Stimulated activated CD8-positive, alpha-beta memory T cell treated with anti-CD3 and anti-CD28 coated beads, Interleukin-4, amount 100 ng/mL, for 48 hours (primary cell): ENCODE measurements at regions not wholly inside any gene's neighbourhood (a gene's known extent, or its start where the extent isn't known, plus 50 kb on each side); places are given as distances from the start of the nearest gene placed in this dataset.
A peak's percentile ranks its signal among the peaks of the same experiment; 100 is the strongest.
"Not testable (repeated sequence)": the region's sequence is repeated elsewhere in the genome, so short reads cannot be mapped to it uniquely, and the experiment has no call there.

Experiments
- DNase-seq: peaks from one replicate; pipeline ENCODE4 v3.0.0-alpha.2; 2020

- no peak for DNase-seq
These were observed 98.1 kb downstream of the CCDC71L start for GRCh38 chr7:106562711-106563366.

DNA sequence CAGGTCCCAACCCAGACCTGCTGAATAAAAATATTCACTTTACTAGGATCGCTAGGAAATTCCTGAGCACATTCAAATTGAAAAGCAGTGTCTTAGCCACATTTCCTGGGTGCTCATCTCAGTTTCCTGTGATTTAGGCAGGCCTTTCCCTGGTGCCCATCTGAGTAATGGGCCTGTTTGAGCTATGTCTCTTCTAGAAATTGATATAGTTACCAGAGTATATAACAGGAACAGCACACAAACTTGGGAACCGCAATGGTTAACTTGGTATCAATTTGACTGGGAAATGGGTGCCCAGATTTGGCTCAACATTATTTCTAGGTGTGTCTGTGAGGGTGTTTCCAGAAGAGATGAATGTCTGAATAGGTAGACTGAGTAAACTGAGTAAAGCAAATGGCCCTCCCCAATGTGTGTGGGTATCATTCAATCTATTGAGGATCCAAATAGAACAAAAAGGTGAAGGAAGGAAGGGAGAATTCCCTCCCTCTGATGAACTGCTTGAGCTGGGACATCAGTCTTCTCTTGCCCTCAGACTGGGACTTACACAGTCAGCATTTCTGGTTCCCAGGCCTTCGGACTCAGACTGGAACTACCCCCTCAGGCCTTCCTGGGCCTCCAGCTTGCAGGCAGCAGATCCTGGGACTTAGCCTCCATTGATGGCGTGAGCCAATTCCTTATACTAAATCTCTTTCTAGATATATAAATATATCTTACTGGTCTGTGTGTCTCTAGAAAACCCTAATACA lies 99.1 kb downstream of the CCDC71L start:
- DNase-seq: no peak

DNA sequence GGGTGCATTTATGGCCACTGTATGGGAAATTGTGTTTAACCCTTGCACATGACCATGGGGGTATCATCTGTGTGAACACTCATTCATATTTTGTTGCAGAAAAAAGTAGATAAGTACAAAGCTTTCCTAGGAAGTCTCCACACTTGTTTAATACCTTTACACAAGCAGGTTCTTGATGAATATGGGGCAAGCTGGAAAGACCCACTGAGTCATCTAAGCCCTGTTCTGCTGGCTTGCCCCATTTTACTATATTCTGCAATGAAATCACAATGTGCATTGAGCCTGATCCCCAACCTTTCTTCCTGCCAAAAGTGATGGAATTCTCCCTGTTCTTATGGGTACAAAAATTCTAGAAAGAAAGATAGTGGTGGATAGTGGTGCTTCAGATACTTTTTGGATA lies 99.8 kb downstream of the CCDC71L start:
- no peak for DNase-seq

DNA sequence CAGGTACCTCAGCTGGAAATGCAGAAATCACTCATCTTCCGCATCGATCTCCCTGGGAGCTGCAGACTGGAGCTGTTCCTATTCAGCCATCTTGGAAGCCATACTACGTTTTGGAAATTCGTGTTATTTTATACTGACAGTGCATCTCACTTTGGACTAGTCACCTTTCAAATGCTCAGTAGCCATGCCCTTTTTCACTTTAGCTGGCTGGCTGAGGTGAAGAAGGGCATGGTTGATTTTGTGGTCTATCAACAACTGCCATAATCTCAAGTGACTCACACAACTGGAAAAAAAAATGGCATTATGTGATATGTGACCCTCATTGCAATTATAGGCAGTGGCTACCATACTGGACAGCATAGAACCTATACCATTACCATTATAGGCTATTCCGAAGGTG lies 100.5 kb downstream of the CCDC71L start:
- DNase-seq: no peak

- DNase-seq: not testable (repeated sequence)
These were observed 104.7 kb downstream of the CCDC71L start for GRCh38 chr7:106556244-106556643.

- DNase-seq: not testable (repeated sequence)
These were observed 106.3 kb downstream of the CCDC71L start for GRCh38 chr7:106554623-106555022.

- DNase-seq: no peak
These were observed 107.5 kb downstream of the CCDC71L start for GRCh38 chr7:106553446-106553836.

DNA sequence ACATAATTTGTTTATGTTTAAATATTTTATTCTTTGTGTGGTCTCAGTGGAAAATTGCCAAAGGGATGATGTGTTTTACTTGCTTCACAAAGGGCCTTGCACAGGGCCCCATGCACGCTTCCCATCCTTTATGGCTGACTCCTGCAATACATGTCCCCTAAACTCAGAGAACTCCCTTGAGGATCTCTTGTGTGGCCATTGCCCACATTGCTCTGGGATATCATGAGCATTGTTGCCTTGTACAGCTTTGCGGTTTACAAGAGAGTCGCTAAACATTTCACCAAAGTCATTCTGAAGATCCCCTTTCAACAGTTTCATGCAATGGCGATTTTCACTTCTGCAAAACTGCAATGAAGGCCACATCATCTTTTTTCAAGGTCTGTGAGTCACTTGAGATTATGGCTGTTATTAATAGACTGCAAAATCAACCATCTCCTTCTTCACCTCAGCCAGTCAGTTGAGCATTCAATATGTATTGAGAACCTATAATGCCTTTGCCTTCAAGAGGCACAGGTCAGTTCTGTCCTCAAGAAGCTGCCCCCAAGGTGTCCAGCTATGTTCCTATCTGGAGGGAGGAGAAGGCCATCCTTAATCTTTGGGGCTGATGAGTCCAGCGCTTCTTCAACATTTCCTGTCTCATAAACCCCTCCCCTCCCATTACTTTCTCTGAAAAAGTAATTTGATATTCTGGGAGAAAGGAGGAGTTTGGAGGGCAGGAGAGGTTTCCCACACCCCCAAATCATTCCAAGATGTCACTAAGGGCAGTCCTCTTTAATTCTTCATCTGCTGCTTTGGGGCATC lies 108.1 kb downstream of the CCDC71L start:
- DNase-seq: no peak

DNA sequence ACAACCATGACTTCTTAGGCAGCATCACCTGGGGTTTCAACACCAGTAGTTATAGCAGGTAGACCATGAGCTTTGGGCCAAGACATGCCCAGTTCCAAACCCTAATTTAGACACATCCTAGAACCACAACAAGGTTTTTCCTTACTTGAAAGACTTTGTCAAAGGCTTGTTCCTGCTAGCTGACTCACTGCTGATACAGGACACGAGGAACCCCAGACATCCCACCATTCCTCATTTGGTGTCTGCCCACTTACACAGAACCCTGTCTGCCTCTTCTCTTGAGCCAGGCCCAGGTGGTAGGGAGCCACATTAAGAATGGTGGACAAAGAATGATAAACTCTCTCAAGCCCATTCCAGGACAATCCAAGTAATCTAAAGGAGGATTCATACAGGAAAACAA lies 109.0 kb downstream of the CCDC71L start:
- DNase-seq: no peak

GRCh38 chr7:106548491-106548890 lies 112.5 kb downstream of the CCDC71L start:
- no peak for DNase-seq

DNA sequence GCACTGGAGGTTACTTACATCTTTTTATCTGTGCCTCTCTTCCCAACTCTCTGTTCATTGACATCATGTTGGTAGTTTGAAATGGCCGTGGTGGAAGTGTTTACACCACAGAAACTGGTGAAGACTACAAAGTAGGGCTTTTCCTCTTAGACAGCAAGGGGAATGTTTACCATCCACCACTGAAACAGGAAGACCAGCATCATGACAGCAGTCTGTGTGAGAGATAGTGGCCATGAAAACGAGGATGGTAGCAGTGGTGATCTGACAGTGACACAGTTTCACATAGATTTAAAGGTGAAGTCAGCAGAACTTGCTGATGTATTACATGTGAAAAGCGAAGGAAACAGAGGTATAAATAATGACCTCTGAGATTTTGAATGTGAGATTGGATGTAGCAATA lies 115.7 kb downstream of the CCDC71L start:
- no peak for DNase-seq

DNA sequence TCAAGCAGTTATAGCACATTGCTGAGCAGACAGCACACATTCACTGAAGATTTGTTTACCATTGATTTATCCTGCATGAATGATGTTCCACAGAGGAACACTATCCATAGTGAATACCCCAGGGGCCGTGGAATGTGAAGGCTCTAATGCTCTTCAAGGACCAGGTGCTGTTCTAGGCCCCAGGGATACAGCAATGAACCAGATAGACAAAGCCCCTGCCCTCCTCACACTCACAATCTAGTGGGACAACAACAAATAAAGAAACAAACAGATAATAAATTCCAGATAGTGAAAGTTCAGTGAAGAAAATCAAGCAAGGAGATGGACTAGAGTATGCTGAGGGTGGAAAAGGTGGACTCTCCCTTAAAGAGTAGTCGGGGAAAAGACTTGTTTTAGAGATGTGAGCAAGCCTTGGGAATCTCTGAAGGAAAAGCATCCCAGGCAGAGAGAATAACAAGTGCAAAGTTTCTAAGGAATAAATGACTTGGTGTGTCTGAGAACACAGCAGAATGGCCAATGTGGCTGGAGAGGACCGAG lies 117.7 kb downstream of the CCDC71L start:
- DNase-seq: no peak

DNA sequence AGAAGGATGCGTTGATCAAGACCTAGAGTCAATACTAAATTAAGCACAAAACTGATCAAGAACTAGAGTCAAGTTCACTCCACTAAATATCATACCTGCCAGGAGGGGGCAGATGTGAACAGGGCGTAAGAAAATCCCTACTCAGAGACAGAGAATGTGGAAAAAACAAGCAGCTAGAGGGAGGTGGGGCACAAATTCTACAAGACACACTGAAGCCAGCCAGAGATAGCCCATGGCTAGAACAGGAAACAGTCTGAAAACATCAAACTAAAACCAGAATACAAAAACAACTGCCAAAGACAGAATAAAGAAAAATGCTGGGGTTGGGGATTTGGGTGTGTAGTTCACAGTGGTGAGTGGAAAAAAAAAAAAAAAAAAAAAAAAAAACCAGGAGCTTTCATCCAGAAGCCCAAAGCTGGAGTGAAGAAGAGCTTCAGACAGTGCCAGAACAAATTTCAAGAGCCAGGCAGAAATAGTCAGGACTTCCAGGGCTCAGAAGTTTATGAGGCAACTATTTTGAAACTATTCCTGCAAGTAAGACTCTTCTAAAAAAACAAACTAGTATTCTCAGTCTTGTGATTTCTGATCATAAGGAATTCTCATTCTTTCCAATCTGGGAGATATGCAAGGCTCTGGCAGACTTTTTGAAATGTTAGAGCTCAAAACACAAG lies 118.3 kb downstream of the CCDC71L start:
- DNase-seq: peak; percentile 50

- no peak for DNase-seq
These were observed 122.3 kb downstream of the CCDC71L start for GRCh38 chr7:106538638-106539037.

- DNase-seq: no peak
These were observed 123.8 kb downstream of the CCDC71L start for GRCh38 chr7:106537119-106537518.

DNA sequence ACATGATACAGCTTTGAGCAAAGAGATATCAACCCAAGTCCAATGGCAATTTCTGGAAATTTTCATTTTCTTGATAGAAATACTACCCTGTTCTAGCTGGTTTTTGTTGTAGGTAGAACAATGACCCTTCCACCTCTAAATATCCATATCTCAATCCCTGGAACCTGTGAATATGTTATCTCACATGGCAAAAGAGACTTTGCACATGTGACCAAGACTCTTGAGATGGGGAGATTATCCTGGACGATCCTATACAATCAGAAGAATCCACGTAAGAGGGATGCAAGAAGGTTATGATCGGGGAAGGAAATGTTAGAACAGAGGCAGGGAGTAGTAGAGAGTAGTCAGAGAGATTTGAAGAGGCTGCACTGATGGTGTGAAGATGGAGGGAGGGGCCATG lies 124.9 kb downstream of the CCDC71L start:
- no peak for DNase-seq

GRCh38 chr7:106535234-106535932 lies 125.6 kb downstream of the CCDC71L start:
- DNase-seq: no peak

GRCh38 chr7:106534271-106534846 lies 126.6 kb downstream of the CCDC71L start:
- DNase-seq: no peak

GRCh38 chr7:106530183-106530582 lies 130.8 kb downstream of the CCDC71L start:
- not testable (repeated sequence) for DNase-seq

DNA sequence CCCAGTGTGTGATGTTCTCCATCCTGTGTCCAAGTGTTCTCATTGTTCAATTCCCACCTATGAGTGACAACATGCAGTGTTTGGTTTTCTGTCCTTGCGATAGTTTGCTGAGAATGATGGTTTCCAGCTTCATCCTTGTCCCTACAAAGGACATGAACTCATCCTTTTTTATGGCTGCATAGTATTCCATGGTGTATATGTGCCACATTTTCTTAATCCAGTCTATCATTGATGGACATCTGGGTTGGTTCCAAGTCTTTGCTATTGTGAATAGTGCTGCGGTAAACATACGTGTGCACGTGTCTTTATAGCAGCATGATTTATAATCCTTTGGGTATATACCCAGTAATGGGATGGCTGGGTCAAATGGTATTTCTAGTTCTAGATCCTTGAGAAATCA lies 134.3 kb downstream of the CCDC71L start:
- DNase-seq: not testable (repeated sequence)

- no peak for DNase-seq
These were observed 136.3 kb downstream of the CCDC71L start for GRCh38 chr7:106524690-106525059.

- no peak for DNase-seq
These were observed 137.5 kb downstream of the CCDC71L start for GRCh38 chr7:106523482-106523881.
